Smooth muscle cell (in vitro differentiated cells): ENCODE measurements at regions not wholly inside any gene's neighbourhood (a gene's known extent, or its start where the extent isn't known, plus 50 kb on each side); places are given as distances from the start of the nearest gene placed in this dataset.

Experiments used
- DNase-seq: peaks from one replicate; lab custom pipeline; 2025; ENCODE audit not compliant: unreplicated experiment; lab: John Stamatoyannopoulos, UW
- H2AFZ ChIP-seq: fragments of 200-600 bp; sonication (generic); 2 replicates; pipeline ENCODE4 v1.6.0; 2016; ENCODE audit warnings: antibody characterized with exemption, low read depth, mild to moderate bottlenecking
- H3F3A ChIP-seq: fragments of 200-600 bp; sonication (generic); 2 replicates; pipeline ENCODE4 v1.6.0; 2017; ENCODE audit warnings: antibody characterized with exemption, low read depth
- H3K27ac ChIP-seq: fragments of 200-600 bp; sonication (generic); 2 replicates; pipeline ENCODE4 v1.5.1; 2016; ENCODE audit warnings: low read depth, mild to moderate bottlenecking
- H3K27me3 ChIP-seq: fragments of 200-600 bp; sonication (generic); 2 replicates; pipeline ENCODE4 v1.6.1; 2016; ENCODE audit warnings: low read depth, mild to moderate bottlenecking
- H3K36me3 ChIP-seq: fragments of 200-600 bp; sonication (generic); 2 replicates; pipeline ENCODE4 v1.5.1; 2016; ENCODE audit warnings: low read depth
- H3K4me1 ChIP-seq: fragments of 200-600 bp; sonication (generic); 2 replicates; pipeline ENCODE4 v1.5.1; 2016; ENCODE audit warnings: low read depth
- H3K4me2 ChIP-seq: fragments of 200-600 bp; sonication (generic); 2 replicates; pipeline ENCODE4 v1.6.0; 2016; ENCODE audit warnings: mild to moderate bottlenecking
- H3K4me3 ChIP-seq: fragments of 200-600 bp; sonication (generic); 2 replicates; pipeline ENCODE4 v1.5.1; 2016; ENCODE audit warnings: mild to moderate bottlenecking
- H3K79me2 ChIP-seq: fragments of 200-600 bp; sonication (generic); 2 replicates; pipeline ENCODE4 v1.6.0; 2016; ENCODE audit warnings: low read depth, mild to moderate bottlenecking
- H3K9ac ChIP-seq: fragments of 200-600 bp; sonication (generic); 2 replicates; pipeline ENCODE4 v1.6.0; 2016; ENCODE audit warnings: low read depth
- H3K9me3 ChIP-seq: fragments of 200-600 bp; sonication (generic); replicated peaks from 2 replicates; pipeline ENCODE4 v1.5.1; 2016; ENCODE audit warnings: low read depth
- H4K20me1 ChIP-seq: fragments of 200-600 bp; sonication (generic); 2 replicates; pipeline ENCODE4 v1.6.0; 2016; ENCODE audit warnings: low read depth
- WGBS: methylation state at CpG from one replicate; pipeline ENCODE4 v1.1.7; 2016; ENCODE audit warnings: low lambda C conversion rate; 5-methylcytosine and 5-hydroxymethylcytosine counted together
- TF ChIP-seq, protein P1 (sequence below): fragments of 200-600 bp; sonication (generic); IDR thresholded peaks from 2 replicates; pipeline ENCODE4 v1.5.1; 2017; ENCODE audit warnings: borderline replicate concordance, mild to moderate bottlenecking, antibody characterized with exemption; ENCODE audit not compliant: insufficient read depth, poor library complexity, severe bottlenecking

DNA sequence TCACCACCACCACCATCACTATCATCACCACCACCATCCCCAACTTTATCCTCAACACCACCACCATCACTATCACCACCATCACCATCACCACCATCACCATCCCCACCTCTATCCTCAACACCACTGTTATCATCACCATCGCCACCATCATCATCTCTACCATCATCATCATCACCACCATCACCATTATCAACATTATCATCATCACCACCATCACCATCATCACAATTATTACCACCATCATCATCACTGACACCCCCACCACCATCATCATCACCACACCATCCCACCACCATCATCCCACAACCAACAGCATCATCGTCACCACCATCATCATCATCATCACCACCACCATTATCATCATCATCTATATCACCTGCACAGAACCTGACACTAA is 188.4 kb upstream of the PWP1 start:
- H3F3A ChIP-seq: no peaks in the 10 kb centered on the region
- no peaks in the 10 kb centered on the region for H3K79me2 ChIP-seq
- no peaks in the 10 kb centered on the region for H3K4me1 ChIP-seq
- 97% methylated on average over 2 of the region's 2 CpGs for WGBS
- no peak overlapping the region for H3K27ac ChIP-seq
- DNase-seq: no peak
- TF ChIP-seq, protein P1, sequence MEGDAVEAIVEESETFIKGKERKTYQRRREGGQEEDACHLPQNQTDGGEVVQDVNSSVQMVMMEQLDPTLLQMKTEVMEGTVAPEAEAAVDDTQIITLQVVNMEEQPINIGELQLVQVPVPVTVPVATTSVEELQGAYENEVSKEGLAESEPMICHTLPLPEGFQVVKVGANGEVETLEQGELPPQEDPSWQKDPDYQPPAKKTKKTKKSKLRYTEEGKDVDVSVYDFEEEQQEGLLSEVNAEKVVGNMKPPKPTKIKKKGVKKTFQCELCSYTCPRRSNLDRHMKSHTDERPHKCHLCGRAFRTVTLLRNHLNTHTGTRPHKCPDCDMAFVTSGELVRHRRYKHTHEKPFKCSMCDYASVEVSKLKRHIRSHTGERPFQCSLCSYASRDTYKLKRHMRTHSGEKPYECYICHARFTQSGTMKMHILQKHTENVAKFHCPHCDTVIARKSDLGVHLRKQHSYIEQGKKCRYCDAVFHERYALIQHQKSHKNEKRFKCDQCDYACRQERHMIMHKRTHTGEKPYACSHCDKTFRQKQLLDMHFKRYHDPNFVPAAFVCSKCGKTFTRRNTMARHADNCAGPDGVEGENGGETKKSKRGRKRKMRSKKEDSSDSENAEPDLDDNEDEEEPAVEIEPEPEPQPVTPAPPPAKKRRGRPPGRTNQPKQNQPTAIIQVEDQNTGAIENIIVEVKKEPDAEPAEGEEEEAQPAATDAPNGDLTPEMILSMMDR: no peak
- H2AFZ ChIP-seq: no peak overlapping the region
- no peak overlapping the region for H3K4me2 ChIP-seq
- no peak overlapping the region for H3K4me3 ChIP-seq
- no peaks in the 10 kb centered on the region for H3K27me3 ChIP-seq
- H3K9ac ChIP-seq: no peak overlapping the region
- H3K36me3 ChIP-seq: no peaks in the 10 kb centered on the region
- no peaks in the 10 kb centered on the region for H3K9me3 ChIP-seq
- H4K20me1 ChIP-seq: no peaks in the 10 kb centered on the region

DNA sequence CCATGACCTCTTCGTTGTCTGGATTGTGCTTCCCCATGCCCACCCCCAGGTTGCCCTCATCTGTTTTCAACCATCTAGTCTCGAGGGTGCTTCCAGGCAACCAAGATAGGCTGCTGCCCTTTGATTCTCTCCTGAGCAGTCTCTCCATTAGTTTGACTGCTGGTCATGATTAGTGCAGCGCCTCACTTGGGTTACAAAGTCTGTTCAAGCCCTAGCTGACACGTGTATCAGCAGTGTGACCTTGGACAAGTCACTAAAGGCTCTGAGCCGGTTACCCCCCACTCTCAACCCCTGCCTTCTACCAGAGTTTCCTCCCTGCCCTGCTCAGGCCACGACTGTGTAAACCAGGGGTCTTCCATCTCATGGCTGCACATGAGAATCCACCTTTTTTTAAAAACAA is 185.3 kb upstream of the PWP1 start:
- TF ChIP-seq, protein P1: no peak
- Histone ChIP-seq H3K27me3 (no peaks in the 10 kb centered on the region), H3K4me2 (no peak overlapping the region), H3K79me2 (no peaks in the 10 kb centered on the region), H3K27ac (no peak overlapping the region), H3K9ac (no peak overlapping the region), H4K20me1 (no peaks in the 10 kb centered on the region), H3K4me3 (no peak overlapping the region), H3K9me3 (no peaks in the 10 kb centered on the region), H3K4me1 (no peaks in the 10 kb centered on the region), H2AFZ (no peak overlapping the region), H3K36me3 (no peaks in the 10 kb centered on the region), H3F3A (no peaks in the 10 kb centered on the region)
- whole genome bisulfite sequencing: 80% methylated on average over 6 of the region's 6 CpGs
- DNase-seq: no peak

DNA sequence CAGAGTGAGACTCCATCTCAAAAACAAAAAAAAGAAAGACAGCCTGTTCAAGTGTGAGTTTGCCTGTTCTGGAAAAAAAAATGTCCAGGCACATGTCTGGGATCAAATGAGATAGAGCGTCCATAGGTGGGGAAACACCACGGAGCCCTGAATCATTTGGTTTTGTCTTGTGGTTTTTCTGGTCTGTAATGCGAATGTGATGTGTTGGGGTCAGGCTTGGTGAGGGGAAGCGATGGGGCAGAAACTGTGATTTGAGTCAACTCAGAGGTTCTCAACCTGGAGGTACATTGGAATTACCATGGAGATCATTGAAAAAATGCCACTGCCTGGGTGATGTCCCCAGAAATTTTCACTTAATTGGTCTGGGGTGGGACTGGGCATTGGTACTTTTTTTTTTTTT is 183.9 kb upstream of the PWP1 start:
- Histone ChIP-seq H3K4me2 (no peak overlapping the region), H3K27me3 (peaks cover 3% of the 10 kb centered on the region), H2AFZ (no peak overlapping the region), H3K4me3 (no peak overlapping the region), H3K9ac (no peak overlapping the region), H3F3A (no peaks in the 10 kb centered on the region), H3K79me2 (no peaks in the 10 kb centered on the region), H3K4me1 (no peaks in the 10 kb centered on the region), H4K20me1 (no peaks in the 10 kb centered on the region), H3K27ac (no peak overlapping the region), H3K9me3 (no peaks in the 10 kb centered on the region), H3K36me3 (no peaks in the 10 kb centered on the region)
- no peak for DNase-seq
- WGBS: 89% methylated on average over 4 of the region's 4 CpGs
- TF ChIP-seq, protein P1: no peak

DNA sequence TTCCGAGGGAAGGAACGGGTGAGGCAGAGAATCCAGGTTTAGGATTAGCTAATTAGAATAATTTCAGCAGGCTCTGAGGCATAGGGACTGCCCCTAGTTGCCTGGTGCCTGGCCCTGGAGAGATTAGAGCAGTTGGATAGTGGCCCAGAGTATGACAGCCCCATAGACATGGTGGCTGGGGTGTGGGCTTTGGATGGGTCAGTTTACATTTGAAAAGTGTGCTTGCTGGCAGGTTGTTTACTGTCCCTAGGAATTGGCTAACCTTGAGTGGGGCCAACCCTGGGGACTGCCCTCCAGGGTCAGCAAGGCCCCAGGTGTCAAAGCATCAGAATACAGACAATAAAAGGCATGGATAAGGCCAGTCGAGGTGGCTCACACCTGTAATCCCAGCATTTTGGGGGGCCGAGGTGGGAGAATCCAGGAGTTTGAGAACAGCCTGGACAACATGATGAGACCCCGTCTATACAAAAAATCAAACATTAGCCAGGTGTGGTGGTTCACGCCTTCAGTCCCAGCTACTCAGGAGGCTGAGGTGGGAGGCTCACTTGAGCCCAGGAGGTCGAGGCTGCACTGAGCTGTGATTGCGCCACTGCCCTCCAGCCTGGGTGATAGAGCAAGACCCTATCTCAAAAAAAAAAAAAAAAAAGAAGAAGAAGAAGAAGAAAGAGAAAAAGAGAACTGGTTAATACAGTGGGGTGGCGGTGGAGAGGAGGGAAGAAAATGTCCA is 182.3 kb upstream of the PWP1 start:
- no peak overlapping the region for H3K9ac ChIP-seq
- TF ChIP-seq, protein P1: no peak
- no peaks in the 10 kb centered on the region for H3K79me2 ChIP-seq
- H3K27me3 ChIP-seq: peaks cover 3% of the 10 kb centered on the region
- no peak overlapping the region for H2AFZ ChIP-seq
- H3K4me3 ChIP-seq: no peak overlapping the region
- H3K4me2 ChIP-seq: no peak overlapping the region
- no peaks in the 10 kb centered on the region for H3K36me3 ChIP-seq
- no peak overlapping the region for H3K27ac ChIP-seq
- no peaks in the 10 kb centered on the region for H3K4me1 ChIP-seq
- no peaks in the 10 kb centered on the region for H3K9me3 ChIP-seq
- DNase-seq: no peak
- no peaks in the 10 kb centered on the region for H4K20me1 ChIP-seq
- WGBS: 91% methylated on average over 7 of the region's 9 CpGs
- no peaks in the 10 kb centered on the region for H3F3A ChIP-seq
